ENCODE measurements at regions not wholly inside any gene's neighbourhood (a gene's known extent, or its start where the extent isn't known, plus 50 kb on each side); places are given as distances from the start of the nearest gene placed in this dataset.

GRCh38 chr7:96484845-96485244 lies 162.9 kb upstream of the SLC25A13 start:
- no peak for DNase-seq (ENCODE audit: low read depth)

- DNase-seq (ENCODE audit: low read depth): no peak
Measured at GRCh38 chr7:96484091-96484490, 162.2 kb upstream of the SLC25A13 start.

- DNase-seq (ENCODE audit: low read depth): peak; percentile 55
Measured at GRCh38 chr7:96481796-96482195, 159.9 kb upstream of the SLC25A13 start.

- DNase-seq (ENCODE audit: low read depth): no peak
Measured at GRCh38 chr7:96479015-96479645, 157.2 kb upstream of the SLC25A13 start.

GRCh38 chr7:96471606-96472005 lies 149.7 kb upstream of the SLC25A13 start:
- DNase-seq (ENCODE audit: low read depth): no peak

GRCh38 chr7:96452146-96452545 lies 130.2 kb upstream of the SLC25A13 start:
- DNase-seq (ENCODE audit: low read depth): no peak

GRCh38 chr7:96449094-96449493 lies 127.2 kb upstream of the SLC25A13 start:
- no peak for DNase-seq (ENCODE audit: low read depth)

- no peak for DNase-seq (ENCODE audit: low read depth)
Measured at GRCh38 chr7:96447109-96447645, 125.3 kb upstream of the SLC25A13 start.

GRCh38 chr7:96441436-96442084 lies 119.7 kb upstream of the SLC25A13 start:
- no peak for DNase-seq (ENCODE audit: low read depth)

GRCh38 chr7:96440328-96440727 lies 118.4 kb upstream of the SLC25A13 start:
- DNase-seq (ENCODE audit: low read depth): no peak

- no peak for DNase-seq (ENCODE audit: low read depth)
Measured at GRCh38 chr7:96436880-96437279, 115.0 kb upstream of the SLC25A13 start.

GRCh38 chr7:96430356-96430755 lies 108.5 kb upstream of the SLC25A13 start:
- no peak for DNase-seq (ENCODE audit: low read depth)

GRCh38 chr7:96427143-96427542 lies 105.2 kb upstream of the SLC25A13 start:
- no peak for DNase-seq (ENCODE audit: low read depth)

- DNase-seq (ENCODE audit: low read depth): no peak
Measured at GRCh38 chr7:96426685-96427084, 104.8 kb upstream of the SLC25A13 start.

GRCh38 chr7:96426027-96426426 lies 104.1 kb upstream of the SLC25A13 start:
- peak; percentile 70 for DNase-seq (ENCODE audit: low read depth)

GRCh38 chr7:96424411-96424810 lies 102.5 kb upstream of the SLC25A13 start:
- no peak for DNase-seq (ENCODE audit: low read depth)

- no peak for DNase-seq (ENCODE audit: low read depth)
Measured at GRCh38 chr7:96422388-96422787, 100.5 kb upstream of the SLC25A13 start.

- no peak for DNase-seq (ENCODE audit: low read depth)
Measured at GRCh38 chr7:96418581-96418980, 96.7 kb upstream of the SLC25A13 start.

- DNase-seq (ENCODE audit: low read depth): no peak
Measured at GRCh38 chr7:96417784-96418183, 95.9 kb upstream of the SLC25A13 start.

- DNase-seq (ENCODE audit: low read depth): no peak
Measured at GRCh38 chr7:96416599-96416998, 94.7 kb upstream of the SLC25A13 start.

- no peak for DNase-seq (ENCODE audit: low read depth)
Measured at GRCh38 chr7:96416116-96416515, 94.2 kb upstream of the SLC25A13 start.

GRCh38 chr7:96415293-96415940 lies 93.5 kb upstream of the SLC25A13 start:
- DNase-seq (ENCODE audit: low read depth): no peak

- peak; percentile 38 for DNase-seq (ENCODE audit: low read depth)
Measured at GRCh38 chr7:96414931-96415292, 93.0 kb upstream of the SLC25A13 start.
